ENCODE measurements at regions not wholly inside any gene's neighbourhood (a gene's known extent, or its start where the extent isn't known, plus 50 kb on each side); places are given as distances from the start of the nearest gene placed in this dataset.

DNA sequence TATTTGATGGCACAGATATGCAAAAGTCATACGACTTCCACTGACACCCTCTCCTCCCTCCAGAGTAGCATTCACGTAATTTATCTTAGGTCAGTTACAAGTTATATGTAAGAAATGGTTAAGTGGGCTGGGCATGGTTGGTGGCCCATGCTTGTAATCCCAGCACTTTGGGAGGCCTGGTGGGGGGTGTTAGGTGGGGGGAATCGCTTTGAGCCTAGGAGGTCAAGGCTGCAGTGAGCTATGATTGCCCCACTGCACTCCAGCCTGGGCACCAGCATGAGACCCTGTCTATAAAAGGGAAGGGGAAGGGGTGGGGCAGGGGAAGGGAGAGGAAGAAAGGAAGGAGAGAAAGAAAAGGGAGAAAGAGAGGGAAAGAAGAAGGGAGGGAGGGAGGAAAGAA lies 202.8 kb downstream of the AUH start:
- no peak overlapping the region for H2BK12ac ChIP-seq (ENCODE audit: low read depth, low read length)
- H3K9ac ChIP-seq (replicated peaks in 1 of 4; ENCODE audit: extremely low read depth in 1 of 4, low read depth in 3 of 4, low read length in 3 of 4): no peak overlapping the region
- no peak overlapping the region for H2BK120ac ChIP-seq (replicated peaks; ENCODE audit: low read depth, low read length)
- H3K23ac ChIP-seq (ENCODE audit: insufficient read length): no peak overlapping the region
- H3K79me1 ChIP-seq (ENCODE audit: low read depth, low read length): no peaks in the 10 kb centered on the region
- no peak overlapping the region for H2BK15ac ChIP-seq (ENCODE audit: low read length)
- ChIA-PET POLR2A (ENCODE audit: partially characterized antibody) (interaction anchor here (1.4 kb wide), 1 partner anchor 12 kb away, joined by 3 read pairs; no protein-coding TSS in a partner anchor), CTCF (ENCODE audit: partially characterized antibody) (no interaction called here)
- no peak overlapping the region; the same call in 1 of the 2 replicates for H2AK5ac ChIP-seq (ENCODE audit: low read depth, low read length)
- no peaks in the 10 kb centered on the region for H4K20me1 ChIP-seq (replicated peaks in 1 of 2; ENCODE audit: control insufficient read depth in 1 of 2, insufficient read depth in 2 of 2, low read length in 2 of 2)
- no peaks in the 10 kb centered on the region; a peak in 2 of 7 replicates for H3K27me3 ChIP-seq (replicated peaks in 1 of 4; ENCODE audit: control insufficient read depth in 3 of 4, extremely low read depth in 1 of 4, insufficient read depth in 3 of 4, low read length in 3 of 4)
- no peaks in the 10 kb centered on the region for H3K79me2 ChIP-seq (ENCODE audit: control insufficient read depth in 1 of 2, insufficient read depth in 2 of 2, low read length in 2 of 2)
- H3K14ac ChIP-seq (ENCODE audit: insufficient read length): no peak overlapping the region
- H3K4me3 ChIP-seq (ENCODE audit: extremely low read depth in 1 of 4, insufficient read depth in 2 of 4, low read depth in 3 of 4, low read length in 4 of 4): no peak overlapping the region
- no peak overlapping the region for H2BK20ac ChIP-seq (ENCODE audit: low read length)
- H3K9me3 ChIP-seq (ENCODE audit: insufficient read depth in 2 of 2, low read depth in 1 of 2, low read length in 1 of 2): no peaks in the 10 kb centered on the region; a peak in 1 of 4 replicates
- H3K4me2 ChIP-seq (ENCODE audit: insufficient read depth in 1 of 2, low read depth in 2 of 2, low read length in 2 of 2): no peak overlapping the region
- H3K27ac ChIP-seq (ENCODE audit: low read depth, low read length): no peak overlapping the region
- H4K91ac ChIP-seq (replicated peaks; ENCODE audit: insufficient read length, low read length): no peak overlapping the region
- DNase-seq (ENCODE audit: low read depth in 1 of 2, low spot score in 2 of 2): no peak
- no peak overlapping the region for H3K56ac ChIP-seq (replicated peaks; ENCODE audit: insufficient read length, low read depth, low read length)
- FAIRE-seq: no peak
- peaks cover 2% of the 10 kb centered on the region; the same call in 1 of the 2 replicates for H3K23me2 ChIP-seq (ENCODE audit: low read depth, low read length)
- no peak overlapping the region for H4K8ac ChIP-seq (ENCODE audit: extremely low read depth, insufficient read depth, low read length)
- H3K4me1 ChIP-seq (replicated peaks in 1 of 4; ENCODE audit: control insufficient read depth in 3 of 4, insufficient read depth in 4 of 4, low read length in 3 of 4): peaks cover 0 to 15% (median 6%) of the 10 kb centered on the region in 4 experiments; a peak in 5 of 7 replicates
- WGBS, 2 experiments (ENCODE audit: extremely low coverage in 1 of 2, insufficient coverage in 1 of 2, insufficient read length in 1 of 2, insufficient replicate concordance in 2 of 2, low coverage in 1 of 2, low lambda C conversion rate in 2 of 2, missing lambda C conversion rate in 1 of 2): 88% methylated on average over 3 of the region's 3 CpGs; no CpG with 5 or more reads in 1 of the 2 experiments
- no peaks in the 10 kb centered on the region for H3K36me3 ChIP-seq (ENCODE audit: control insufficient read depth in 2 of 4, insufficient read depth in 4 of 4, low read length in 3 of 4)
- no peak overlapping the region for H3K18ac ChIP-seq (ENCODE audit: extremely low read depth, low read length)
- H2AFZ ChIP-seq (ENCODE audit: low read length): peak overlapping the region; percentile 57; the same call in 1 of the 2 replicates
- no peak overlapping the region for H2BK5ac ChIP-seq (ENCODE audit: low read depth, low read length)
- no peak overlapping the region for H3K4ac ChIP-seq (replicated peaks; ENCODE audit: insufficient read length, low read depth, low read length)
- no peak overlapping the region for H4K5ac ChIP-seq (ENCODE audit: insufficient read length, low read depth, low read length)
- no peak for TF ChIP-seq GABPA (IDR thresholded peaks at IDR 0.05; ENCODE audit: borderline replicate concordance, insufficient read depth, low read length)
